Activated CD8-positive, alpha-beta memory T cell treated with anti-CD3 and anti-CD28 coated beads for 48 hours (primary cell): ENCODE measurements at regions not wholly inside any gene's neighbourhood (a gene's known extent, or its start where the extent isn't known, plus 50 kb on each side); places are given as distances from the start of the nearest gene placed in this dataset.
A peak's percentile ranks its signal among the peaks of the same experiment; 100 is the strongest.

Experiments
- DNase-seq, 3 experiments: peaks; one replicate each; pipeline ENCODE4 v3.0.0-alpha.2; 2020; ENCODE audit warnings: low read depth in 2 of 3, low spot score in 2 of 3

DNA sequence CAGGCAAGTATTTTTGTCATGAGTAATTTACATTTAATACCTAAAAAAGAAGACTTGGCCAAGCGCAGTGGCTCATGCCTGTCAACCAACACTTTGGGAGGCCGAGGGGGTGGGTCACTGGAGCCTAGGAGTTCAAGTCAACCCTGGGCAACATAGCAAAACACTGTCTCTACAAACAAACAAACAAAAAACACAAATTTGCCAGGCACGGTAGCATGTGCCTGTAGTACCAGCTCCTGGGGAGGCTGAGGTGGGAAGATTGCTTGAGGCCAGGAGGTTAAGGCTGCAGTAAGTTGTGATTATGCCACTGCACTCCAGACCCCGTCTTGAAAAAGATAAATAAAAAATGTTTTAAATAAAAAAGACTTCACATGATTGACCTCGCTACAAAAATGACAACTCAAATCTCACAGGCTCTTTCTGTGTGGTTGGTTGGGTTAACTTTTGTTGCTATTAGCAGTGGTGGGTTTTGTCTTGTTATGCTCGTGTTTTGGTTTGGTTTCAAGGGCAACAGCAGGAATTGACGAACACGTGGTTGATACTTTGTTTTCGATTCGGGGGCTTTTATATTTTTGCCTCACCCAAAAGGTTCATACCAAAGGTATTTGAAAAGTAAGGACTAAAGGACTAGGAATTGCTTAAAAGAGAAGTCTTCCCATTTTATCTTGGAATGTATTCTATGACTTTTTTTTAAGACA is 227.2 kb upstream of the MKLN1 start:
- DNase-seq: no peak

DNA sequence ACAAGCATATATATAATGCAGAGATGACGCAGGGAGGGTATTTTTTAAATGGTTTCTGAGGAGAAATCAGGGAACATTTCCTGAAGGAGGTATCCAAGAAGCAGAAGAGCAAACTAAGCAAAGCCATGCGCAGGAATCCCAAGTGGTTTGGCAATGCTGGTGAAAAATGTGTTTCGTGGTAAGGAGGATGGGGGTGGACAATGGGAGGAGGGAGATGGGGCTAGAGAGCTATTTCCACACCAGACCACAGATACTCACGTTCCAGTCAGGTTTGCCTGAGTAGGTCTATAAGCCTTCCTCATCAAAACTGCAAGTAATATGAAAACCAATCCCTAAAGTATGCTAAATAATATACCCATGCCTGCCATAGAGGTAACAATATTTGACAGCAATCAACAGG is 223.7 kb upstream of the MKLN1 start:
- DNase-seq: no peak

DNA sequence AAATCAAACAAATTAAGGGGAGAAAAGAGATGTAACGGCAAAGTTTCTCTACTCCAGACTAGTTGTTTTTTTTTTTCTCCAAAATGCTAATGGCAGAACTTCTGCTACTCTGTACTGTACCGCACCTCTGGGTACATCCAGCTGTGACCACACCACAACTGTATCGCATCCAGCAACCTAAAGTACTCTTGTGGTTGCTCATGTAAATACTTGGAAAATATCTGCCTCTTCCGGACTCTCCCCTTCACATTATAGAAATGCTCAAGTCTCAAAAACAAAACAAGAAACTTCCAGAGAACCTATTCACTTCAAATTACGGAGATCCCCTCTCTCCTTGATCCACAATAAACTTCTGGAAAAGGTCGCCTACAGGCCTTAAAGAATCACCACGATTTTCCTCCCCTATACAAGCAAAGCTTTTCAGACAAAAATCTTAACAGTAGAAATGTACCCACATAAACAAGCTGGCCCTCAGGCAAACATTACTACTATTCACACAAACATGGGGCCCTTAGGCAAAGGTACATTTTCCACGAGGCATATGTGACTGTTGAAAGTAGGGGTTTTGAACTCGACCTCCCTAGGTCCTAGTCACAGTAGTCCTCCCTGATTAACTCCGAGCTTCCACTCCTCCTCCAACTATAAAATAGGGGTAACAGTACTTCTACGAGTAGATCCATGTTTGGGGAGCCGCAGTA is 222.9 kb upstream of the MKLN1 start:
- no peak for DNase-seq

DNA sequence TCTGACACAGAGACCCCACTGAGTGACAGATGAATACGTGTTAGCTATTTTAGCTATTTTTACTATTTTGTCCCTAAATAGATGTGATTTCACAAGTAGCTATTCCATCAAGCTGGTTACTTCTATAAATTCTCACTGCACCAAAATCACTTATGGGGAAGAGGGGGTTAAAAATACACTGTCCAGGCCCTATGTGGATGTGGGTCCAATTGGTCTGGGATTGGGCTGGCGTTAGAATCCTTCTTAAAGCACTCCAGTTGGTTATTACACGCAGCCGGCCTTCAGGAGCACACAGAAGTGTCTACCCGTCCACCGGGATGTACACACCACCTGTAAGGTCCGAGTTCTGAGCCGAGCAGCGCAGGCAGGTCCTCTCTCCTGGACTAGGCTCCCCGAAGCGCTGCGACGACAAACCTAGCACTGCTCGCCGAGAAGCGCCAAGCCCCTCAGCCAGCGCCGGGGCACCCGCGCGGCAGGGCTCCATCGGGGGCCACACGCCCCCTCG is 222.3 kb upstream of the MKLN1 start:
- no peak for DNase-seq

DNA sequence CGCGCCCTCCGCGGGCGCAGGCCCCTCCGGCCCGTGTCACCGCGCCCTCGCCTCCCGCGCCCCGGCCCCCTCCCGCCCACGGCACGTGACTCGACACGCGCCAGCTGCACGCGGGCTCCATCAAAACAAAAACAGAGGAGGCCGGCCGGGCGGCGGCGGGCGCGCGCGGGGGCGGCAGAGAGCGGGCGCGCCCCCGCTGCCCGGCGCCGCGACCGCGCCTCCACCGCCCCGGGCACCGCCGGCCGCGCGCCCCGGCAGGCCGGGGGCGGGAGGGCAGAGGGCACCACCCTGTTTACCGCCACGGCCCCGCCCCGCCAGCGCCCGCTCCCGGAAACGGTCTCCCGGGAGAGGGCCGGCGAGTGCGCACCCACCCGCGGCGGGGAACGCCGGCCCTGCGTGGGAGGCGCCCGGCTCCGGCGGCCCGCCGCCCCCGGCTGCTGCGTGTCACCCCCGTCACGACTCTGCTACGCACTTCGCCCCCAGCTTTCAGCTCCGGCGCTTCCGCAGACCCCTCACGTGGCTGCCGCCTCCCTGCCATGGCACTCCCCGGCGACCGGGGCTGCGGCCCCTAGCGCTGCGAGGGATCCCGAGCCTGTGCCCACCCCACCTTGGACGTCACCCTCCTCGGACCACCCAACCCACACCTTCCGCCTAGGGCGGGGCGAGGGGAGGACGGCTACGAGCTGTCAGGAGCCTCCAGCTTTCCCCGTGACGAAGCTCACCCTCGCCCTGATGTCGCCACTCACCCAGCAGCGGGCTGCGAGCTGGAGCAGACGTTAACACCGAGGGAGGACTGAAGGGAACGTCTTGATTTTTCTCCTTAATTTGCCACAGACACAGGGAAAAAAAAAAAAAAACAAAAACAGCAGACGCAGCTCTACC is 221.6 kb upstream of the MKLN1 start:
- peak; percentile 59 to 77 (median 64) for DNase-seq

DNA sequence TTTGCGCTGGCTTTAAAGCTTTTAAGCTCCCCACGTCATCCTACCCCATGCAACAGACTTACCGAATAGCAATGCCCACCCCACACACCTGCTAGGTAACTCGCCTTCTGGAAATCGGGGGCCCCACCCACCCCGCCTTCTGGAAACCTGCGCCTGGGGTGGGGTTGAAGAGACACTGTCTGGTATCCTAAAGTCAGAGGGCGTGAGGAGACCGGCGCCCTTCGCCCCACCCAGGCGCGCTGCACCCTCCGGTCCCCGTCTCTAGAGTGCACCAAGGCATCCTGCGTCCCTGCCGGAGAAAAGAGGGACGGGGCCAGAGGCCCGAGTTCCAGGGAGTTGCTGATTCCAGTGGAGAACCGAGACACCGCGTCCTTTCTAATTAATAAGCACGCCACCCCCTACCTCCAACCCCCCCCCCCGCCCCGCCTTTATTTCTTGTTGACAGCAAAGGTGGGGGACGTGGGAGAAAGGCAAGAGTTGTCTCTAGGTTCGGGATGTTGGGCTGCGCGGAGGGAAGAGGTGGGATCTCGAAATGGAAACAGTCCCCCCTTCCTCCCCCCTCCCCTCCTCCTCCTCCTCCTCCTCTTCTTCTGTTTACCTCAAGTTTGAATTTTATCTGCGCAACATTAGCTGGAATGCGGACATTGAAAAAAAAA is 220.9 kb upstream of the MKLN1 start:
- DNase-seq: peak in 2 of 3 experiments; percentile 29 to 35

DNA sequence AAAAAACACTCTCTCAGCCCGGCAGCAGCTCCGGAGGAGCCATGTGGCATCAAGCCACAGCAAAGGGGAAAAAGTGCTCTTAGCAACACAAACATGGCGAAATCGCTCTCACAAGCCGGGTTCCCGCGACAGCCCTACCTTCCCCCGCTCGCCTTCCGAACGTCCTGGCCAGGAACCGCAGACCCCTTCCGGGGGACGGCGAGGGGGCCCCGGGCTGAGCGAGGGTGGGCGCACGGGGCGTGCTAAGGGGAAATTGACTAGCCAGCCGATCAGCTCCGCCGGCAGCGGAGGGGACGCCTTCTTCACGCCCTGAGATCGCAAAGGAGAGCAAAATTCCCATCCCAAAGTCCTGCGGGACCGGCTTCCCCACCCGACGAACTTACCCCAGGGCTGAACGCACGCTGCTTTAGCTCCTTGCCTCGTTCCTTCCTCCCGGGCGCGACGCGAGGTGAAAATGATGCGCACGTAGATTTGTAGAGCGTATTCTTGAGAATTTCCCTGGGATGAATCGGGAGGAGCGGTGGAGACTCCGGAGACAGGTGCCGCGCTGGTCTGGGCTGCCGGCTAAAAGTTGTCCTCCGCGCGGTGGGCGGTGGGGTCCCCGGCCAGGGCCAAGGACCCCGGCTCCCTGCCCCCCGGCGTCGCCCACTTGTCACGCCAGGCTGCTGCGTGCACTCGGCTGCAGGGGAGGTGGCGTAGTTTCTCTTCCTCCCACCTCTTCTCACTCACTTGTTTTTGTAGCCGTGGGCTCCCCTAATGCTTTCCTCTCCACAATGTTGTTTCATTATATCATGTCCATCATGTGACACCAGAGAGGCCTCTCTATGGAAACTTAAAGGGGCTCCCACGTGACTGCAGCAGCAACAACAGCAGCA is 220.1 kb upstream of the MKLN1 start:
- DNase-seq: peak; percentile 37 to 52 (median 44)

DNA sequence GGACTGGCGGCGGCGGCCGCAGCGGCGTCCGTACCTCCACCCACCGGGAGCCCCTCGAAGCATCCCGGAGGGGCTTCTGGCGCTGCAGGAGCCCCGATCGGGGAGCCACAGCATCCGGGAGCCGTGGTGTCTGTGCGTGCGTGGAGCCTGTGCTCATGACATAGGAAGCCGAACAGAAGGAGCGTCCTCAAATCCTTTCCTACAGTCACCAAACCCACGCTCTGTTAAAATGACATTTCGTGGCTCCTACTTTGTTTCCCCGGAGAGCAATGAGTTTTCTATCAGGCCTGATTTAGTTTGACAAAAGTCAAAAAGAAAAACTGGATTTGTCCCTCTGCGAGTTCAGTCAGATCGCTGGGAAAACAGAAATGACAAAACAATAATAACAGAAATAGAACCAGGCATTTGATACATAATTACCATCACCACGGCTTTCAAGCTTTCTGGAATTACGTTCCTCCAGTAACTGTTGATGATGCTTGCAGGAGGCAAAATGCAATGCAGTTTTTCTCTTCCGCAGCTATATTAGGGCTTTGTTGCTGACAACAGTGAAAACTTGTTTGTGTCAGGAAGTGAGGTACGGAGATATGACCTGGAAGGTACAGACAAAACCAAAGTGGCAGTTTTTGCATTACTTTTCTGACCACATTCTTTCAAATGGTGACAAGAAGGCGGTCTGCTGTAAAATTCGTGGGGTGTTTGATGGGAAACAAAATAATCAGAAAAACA is 219.3 kb upstream of the MKLN1 start:
- no peak for DNase-seq

DNA sequence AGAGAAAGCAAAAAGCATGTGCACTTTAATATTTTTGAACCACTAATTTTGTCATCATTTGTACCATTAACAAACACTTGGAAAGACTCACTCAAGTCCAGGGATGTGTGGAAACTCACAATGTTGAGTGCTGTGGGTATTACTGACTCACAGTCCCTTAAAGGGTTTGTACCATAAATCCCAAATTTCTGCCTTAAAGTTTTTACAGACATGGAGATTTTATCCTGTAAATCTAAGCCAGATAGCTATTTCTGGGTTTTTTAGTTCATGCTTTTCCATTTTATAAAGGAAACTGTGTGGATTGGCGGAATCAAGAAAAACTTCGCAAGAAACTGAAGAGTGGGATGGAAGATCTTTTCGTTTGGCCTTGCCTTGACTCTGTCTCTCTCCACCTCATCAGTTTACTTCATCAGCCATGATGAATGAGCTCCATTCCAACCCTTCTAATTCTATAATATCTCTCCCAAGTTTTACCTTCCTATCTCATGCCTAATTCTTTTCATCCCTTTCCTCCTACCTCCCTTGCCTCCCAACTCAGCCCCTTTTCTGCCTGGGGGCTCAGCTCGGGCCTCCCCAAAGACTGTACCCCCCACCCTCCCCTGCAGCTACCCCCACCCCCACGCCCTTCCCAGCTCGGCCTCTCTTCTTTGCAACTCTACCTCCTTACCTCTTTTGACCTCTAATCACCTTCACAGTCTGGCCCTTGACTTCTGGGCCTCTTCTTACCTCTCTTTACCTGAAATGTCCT is 218.5 kb upstream of the MKLN1 start:
- no peak for DNase-seq

DNA sequence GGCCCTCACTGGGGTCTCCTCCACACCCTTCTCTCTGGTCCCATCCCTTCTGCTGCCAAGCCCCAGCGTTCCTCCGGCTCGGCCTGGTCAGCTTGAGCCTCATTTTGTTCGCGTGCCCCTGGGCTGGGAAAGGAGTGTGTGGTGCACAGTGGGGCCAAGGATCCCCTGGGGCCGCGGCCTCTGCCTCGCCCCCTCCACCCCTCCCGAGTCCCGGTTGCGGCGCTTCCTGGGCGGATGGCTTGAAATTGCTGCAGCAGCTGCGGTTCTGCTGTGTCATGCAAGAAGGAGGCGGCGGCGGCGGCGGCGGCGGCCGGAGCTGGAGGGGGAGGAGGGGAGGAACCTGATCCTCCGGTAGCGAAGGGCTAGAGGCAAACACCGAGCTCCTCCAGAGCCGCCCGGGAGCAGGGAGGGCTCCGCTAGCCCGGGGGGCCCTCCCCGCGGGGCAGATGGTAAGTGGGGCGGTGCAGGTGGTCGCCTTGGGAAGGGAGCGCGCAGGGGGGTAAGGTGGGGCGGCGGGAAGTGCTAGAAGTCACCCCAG is 217.8 kb upstream of the MKLN1 start:
- peak; percentile 40 to 47 (median 45) for DNase-seq

DNA sequence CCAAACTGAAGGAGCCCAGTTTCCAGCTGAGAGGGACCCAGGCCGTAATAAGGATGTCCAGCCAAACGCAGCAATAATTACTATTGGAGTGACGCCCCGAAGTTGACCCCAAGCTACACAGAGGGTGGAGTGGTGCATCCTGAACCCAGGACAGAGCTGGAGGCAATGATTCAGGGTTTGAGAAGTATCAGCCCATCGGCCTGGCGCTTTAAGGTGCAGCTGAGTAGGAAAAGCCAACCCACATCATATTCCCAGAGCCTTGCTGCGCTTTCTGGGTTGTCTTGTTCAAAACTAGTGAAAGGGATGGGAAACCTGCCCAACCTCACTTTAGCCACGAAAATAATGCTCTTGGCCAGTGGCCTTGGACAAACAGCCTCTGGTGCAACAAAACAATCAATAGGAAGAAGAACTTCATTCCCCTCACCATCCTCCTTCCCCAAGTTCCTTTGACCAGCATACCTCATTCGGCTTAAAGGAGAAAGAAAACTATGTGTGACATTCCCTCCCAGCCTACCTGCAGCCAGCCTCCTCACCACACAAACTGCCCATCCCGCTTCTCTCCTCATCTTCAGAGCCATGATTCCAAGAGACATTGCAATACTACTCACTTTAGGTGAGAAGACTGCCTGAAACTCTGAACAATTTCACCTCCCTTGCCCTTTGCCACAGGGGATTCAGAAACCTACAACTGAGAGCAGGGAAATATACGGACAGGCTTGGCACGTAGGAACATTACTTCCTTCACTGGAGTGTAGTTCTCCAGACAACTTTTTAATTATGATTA is 217.2 kb upstream of the MKLN1 start:
- DNase-seq: no peak

DNA sequence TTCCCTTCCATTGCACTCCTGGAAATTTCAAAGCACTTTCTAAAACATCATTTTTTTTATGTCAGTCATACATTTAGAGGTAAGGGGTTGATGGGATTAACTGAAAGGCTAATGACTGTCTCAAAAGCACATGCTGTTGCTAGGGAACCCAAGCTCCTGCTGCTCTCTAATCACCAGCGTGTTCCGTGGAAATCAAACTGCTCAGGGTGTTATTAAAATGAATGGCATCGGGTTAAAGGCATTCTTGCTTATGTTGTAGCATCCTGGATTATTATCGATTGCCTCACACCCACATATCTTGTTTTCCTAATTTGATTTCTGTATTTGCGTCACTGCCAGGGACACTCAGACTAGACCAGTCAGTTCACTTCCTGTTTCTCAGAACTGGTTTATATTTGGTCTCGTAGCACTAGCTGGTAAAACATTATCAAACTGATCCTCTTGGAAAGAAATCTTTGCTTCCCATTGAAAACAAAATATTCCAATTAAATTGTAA is 216.5 kb upstream of the MKLN1 start:
- DNase-seq: no peak

DNA sequence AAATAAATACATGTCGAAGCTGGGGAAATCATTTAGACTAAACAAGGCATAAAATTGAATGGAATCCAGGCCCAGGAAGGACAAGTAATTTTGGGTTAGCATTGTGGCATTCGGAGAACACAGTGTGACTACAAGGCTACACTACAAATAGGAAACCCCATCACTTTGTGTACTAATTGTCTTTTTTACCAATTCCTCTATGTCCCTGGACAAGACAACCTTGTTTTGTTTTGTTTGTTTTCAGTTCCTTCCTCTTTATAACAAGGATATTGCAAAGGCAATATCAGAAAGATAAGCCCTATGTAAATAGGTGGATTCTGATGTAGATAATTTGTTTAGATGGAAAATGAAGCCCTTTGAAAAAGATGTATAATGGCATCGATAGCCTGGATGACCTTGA is 215.9 kb upstream of the MKLN1 start:
- DNase-seq: no peak

DNA sequence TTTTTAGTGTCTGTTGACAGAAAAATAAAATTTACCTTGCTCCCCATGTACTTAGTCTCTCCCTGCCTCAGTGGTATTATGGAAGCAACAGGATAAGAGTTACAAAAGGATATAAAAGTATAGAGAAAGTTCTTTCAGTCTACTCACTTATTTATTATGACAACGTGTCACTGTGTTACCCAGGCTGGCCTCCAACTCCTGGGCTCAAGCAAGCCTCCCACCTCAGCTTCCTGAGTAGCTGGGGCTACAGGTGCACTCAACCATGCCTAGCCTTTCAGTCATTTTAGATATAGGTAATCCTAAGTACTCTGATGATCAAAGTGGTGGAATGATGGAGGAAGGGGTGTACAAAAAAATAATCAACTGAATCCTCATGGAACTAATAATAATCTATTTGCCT is 215.2 kb upstream of the MKLN1 start:
- no peak for DNase-seq

DNA sequence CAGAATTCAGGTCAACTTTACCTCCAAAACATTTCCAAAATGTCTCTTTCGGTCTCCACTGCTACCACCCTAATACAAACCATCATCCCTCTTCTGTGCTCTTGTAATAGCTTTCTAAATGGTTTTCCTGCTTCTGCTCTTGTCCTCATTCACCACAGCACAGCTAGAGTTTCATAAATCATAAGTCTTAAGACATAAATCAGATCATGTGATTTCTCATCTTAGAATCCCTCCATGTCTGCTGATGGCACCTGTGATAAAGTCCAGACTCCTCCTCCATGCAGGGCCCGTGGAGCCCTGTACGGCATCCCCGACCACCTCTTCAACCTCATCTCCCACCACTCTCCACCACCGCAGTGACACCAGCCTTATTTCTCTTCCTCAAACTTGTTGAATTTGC is 212.3 kb upstream of the MKLN1 start:
- no peak for DNase-seq

DNA sequence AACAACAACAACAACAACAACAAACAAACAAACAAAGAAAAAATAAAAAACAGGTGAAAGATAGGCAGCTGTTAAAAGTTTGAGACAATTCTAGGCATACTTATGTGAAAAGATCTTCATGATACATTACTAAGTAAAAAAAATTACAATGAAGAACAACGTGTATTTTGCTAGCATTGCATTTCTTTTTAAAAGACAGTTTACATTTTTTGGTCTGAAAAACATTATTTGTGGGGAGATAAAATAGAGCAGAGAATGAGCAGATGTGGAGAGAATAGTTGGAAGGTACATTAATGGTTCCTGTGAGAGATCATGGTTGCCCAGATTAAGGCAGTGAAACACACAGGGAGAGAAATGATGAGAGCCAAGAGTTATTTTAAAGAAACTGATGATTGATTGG is 210.2 kb upstream of the MKLN1 start:
- no peak for DNase-seq

DNA sequence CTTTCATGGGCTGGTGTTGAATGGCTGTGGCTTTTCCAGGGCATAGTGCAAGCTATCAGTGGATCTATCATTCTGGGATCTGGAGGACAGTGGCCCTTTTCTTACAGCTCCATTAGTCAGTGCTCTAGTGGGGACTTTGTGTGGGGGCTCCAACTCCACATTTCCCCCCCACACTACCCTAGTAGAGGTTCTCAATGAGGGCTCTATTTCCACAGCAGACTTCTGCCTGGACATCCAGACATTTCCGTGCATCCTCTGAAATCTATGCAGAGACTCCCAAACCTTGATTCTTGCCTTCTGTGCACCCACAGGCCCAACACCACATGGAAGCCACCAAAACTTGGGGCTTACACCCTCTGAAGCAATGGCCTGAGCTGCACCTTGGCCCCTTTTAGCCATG is 208.3 kb upstream of the MKLN1 start:
- no peak for DNase-seq

DNA sequence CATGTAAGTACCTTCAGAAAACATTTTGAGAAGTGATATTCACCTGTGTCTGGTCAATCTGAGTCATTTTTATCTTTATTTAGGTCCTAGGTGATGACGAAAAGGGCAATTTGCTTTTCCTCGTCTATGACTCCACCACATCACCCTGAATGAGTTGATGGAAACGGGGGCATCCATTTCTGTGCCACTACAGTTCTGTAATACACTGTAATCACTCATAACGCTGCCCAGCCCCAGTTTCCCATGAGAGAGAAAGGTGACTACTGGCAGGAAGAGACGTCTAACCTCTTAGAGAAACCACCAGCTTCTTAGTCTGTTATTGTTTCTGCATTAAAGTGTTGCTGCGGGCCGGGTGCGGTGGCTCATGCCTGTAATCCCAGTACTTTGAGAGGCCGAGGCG is 205.3 kb upstream of the MKLN1 start:
- no peak for DNase-seq
